PC-9 (cell line): ENCODE measurements at regions not wholly inside any gene's neighbourhood (a gene's known extent, or its start where the extent isn't known, plus 50 kb on each side); places are given as distances from the start of the nearest gene placed in this dataset.

Experiments used
- BruUV-seq: library from RNA; stranded (reverse); fragments of 400-500 nt; replicated peaks from 2 replicates; lab custom pipeline; 2021; lab: Mats Ljungman, UMichigan
- CTCF ChIA-PET: fragments of 300-600 bp; sonication (Branson Sonifier 250); formaldehyde crosslinking; loops from one replicate; lab custom pipeline; 2022; ENCODE audit warnings: antibody characterized with exemption; lab: Charles Lee
- POLR2A ChIA-PET: fragments of 300-600 bp; sonication (Branson Sonifier 250); formaldehyde crosslinking; loops from one replicate; lab custom pipeline; 2022; ENCODE audit warnings: antibody characterized with exemption; ENCODE audit not compliant: unreplicated experiment; lab: Charles Lee
- DNase-seq, 2 experiments: peaks; one replicate each; pipeline versions ENCODE4 v3.0.0 to v3.0.0-alpha.2; 2015 to 2022; ENCODE audit warnings: mixed read lengths in 1 of 2
- H2AFZ ChIP-seq: fragments of 200-600 bp; sonication (generic); 2 replicates; pipeline ENCODE4 v1.8.1; 2017; ENCODE audit warnings: antibody characterized with exemption
- H3F3A ChIP-seq: fragments of 200-600 bp; sonication (generic); 2 replicates; pipeline ENCODE4 v1.8.1; 2017; ENCODE audit warnings: antibody characterized with exemption, mild to moderate bottlenecking, low read depth; ENCODE audit not compliant: insufficient read depth
- H3K27ac ChIP-seq: fragments of 200-600 bp; sonication (generic); 2 replicates; pipeline ENCODE4 v1.6.1; 2016; ENCODE audit warnings: mixed run types
- H3K27me3 ChIP-seq: fragments of 200-600 bp; sonication (generic); 2 replicates; pipeline ENCODE4 v1.6.1; 2016; ENCODE audit warnings: low read depth, mixed run types; ENCODE audit not compliant: insufficient read depth
- H3K36me3 ChIP-seq: fragments of 200-600 bp; sonication (generic); 2 replicates; pipeline ENCODE4 v1.6.1; 2016; ENCODE audit warnings: low read depth, mixed run types
- H3K4me1 ChIP-seq: fragments of 200-600 bp; sonication (generic); replicated peaks from 2 replicates; pipeline ENCODE4 v1.6.1; 2016; ENCODE audit warnings: mixed run types; ENCODE audit not compliant: insufficient read depth
- H3K4me2 ChIP-seq: fragments of 200-600 bp; sonication (generic); 2 replicates; pipeline ENCODE4 v1.6.1; 2017; ENCODE audit warnings: mixed run types
- H3K4me3 ChIP-seq: fragments of 200-600 bp; sonication (generic); 2 replicates; pipeline ENCODE4 v1.6.1; 2016; ENCODE audit warnings: mixed run types
- H3K79me2 ChIP-seq: fragments of 200-600 bp; sonication (generic); 2 replicates; pipeline ENCODE4 v1.6.1; 2017; ENCODE audit warnings: low read depth, mixed run types
- H3K9me2 ChIP-seq: fragments of 200-600 bp; sonication (generic); 2 replicates; pipeline ENCODE4 v1.8.1; 2017; ENCODE audit warnings: mild to moderate bottlenecking; ENCODE audit not compliant: insufficient read depth
- H3K9me3 ChIP-seq: fragments of 200-600 bp; sonication (generic); 2 replicates; pipeline ENCODE4 v1.8.1; 2016; ENCODE audit warnings: low read depth; ENCODE audit not compliant: insufficient read depth
- H4K20me1 ChIP-seq: fragments of 200-600 bp; sonication (generic); 2 replicates; pipeline ENCODE4 v1.8.1; 2017; ENCODE audit not compliant: insufficient read depth
- CTCF ChIP-seq: fragments of 200-600 bp; sonication (generic); conservative IDR thresholded peaks from 2 replicates; pipeline ENCODE4 v1.6.1; 2017; ENCODE audit warnings: mixed run types, antibody characterized with exemption, mild to moderate bottlenecking, moderate library complexity
- EZH2 ChIP-seq: fragments of 200-600 bp; sonication (generic); IDR thresholded peaks from 2 replicates; pipeline ENCODE4 v1.8.0; 2017; ENCODE audit warnings: antibody characterized with exemption, low read depth
- intact Hi-C: fragments of 100-400 bp; cut with micrococcal nuclease; formaldehyde crosslinking; loops from one replicate; pipeline ENCODE4 v1.10.0; 2022; ENCODE audit not compliant: unreplicated experiment

- no peaks in the 10 kb centered on the region for H3F3A ChIP-seq
- H3K4me1 ChIP-seq, result no peaks in the 10 kb centered on the region
- H3K27me3 ChIP-seq, result peaks cover 53% of the 10 kb centered on the region
- no peak overlapping the region for H3K27ac ChIP-seq
- no peak for TF ChIP-seq EZH2
- TF ChIP-seq CTCF, result no peak
- CTCF ChIA-PET, result no interaction called here
- no peaks in the 10 kb centered on the region for H4K20me1 ChIP-seq
- H3K4me2 ChIP-seq, result no peak overlapping the region
- intact Hi-C loops, result no loop called here
- no peaks in the 10 kb centered on the region for H3K36me3 ChIP-seq
- H3K4me3 ChIP-seq, result no peak overlapping the region
- POLR2A ChIA-PET, result no interaction called here
- BruUV-seq, result no TSS peak
- no peaks in the 10 kb centered on the region for H3K9me3 ChIP-seq
- H2AFZ ChIP-seq, result no peak overlapping the region
- no peaks in the 10 kb centered on the region for H3K79me2 ChIP-seq
- DNase-seq, result no peak
- H3K9me2 ChIP-seq, result no peaks in the 10 kb centered on the region
Measured at GRCh38 chr19:32171719-32172151, 173.7 kb upstream of the ZNF507 start.

- no peak overlapping the region for H3K4me3 ChIP-seq
- BruUV-seq, result no TSS peak
- CTCF ChIA-PET, result no interaction called here
- H3K27me3 ChIP-seq, result peaks cover 45% of the 10 kb centered on the region
- H3K4me2 ChIP-seq, result no peak overlapping the region
- no peaks in the 10 kb centered on the region for H3F3A ChIP-seq
- H4K20me1 ChIP-seq, result no peaks in the 10 kb centered on the region
- no peak overlapping the region for H2AFZ ChIP-seq
- no peak for TF ChIP-seq EZH2
- TF ChIP-seq CTCF, result no peak
- intact Hi-C loops, result no loop called here
- POLR2A ChIA-PET, result no interaction called here
- DNase-seq, result no peak
- no peak overlapping the region for H3K27ac ChIP-seq
- no peaks in the 10 kb centered on the region for H3K36me3 ChIP-seq
- H3K4me1 ChIP-seq, result no peaks in the 10 kb centered on the region
- H3K79me2 ChIP-seq, result no peaks in the 10 kb centered on the region
- H3K9me3 ChIP-seq, result no peaks in the 10 kb centered on the region
- H3K9me2 ChIP-seq, result no peaks in the 10 kb centered on the region
Measured at GRCh38 chr19:32172566-32173160, 172.7 kb upstream of the ZNF507 start.

GRCh38 chr19:32173836-32174235 lies 171.6 kb upstream of the ZNF507 start:
- no peaks in the 10 kb centered on the region for H3K4me1 ChIP-seq
- no peaks in the 10 kb centered on the region for H3K79me2 ChIP-seq
- intact Hi-C loops, result no loop called here
- H3K9me3 ChIP-seq, result no peaks in the 10 kb centered on the region
- ChIA-PET CTCF (no interaction called here), POLR2A (no interaction called here)
- H3K9me2 ChIP-seq, result no peaks in the 10 kb centered on the region
- H3K27ac ChIP-seq, result no peak overlapping the region
- DNase-seq, result no peak
- TF ChIP-seq CTCF (no peak), EZH2 (no peak)
- H3K4me3 ChIP-seq, result no peak overlapping the region
- no peaks in the 10 kb centered on the region for H4K20me1 ChIP-seq
- H3K36me3 ChIP-seq, result no peaks in the 10 kb centered on the region
- H3K27me3 ChIP-seq, result peaks cover 37% of the 10 kb centered on the region
- H3K4me2 ChIP-seq, result no peak overlapping the region
- H2AFZ ChIP-seq, result no peak overlapping the region
- no peaks in the 10 kb centered on the region for H3F3A ChIP-seq
- no TSS peak for BruUV-seq
